Right renal pelvis (tissue), 4 donors: ENCODE measurements at regions not wholly inside any gene's neighbourhood (a gene's known extent, or its start where the extent isn't known, plus 50 kb on each side); places are given as distances from the start of the nearest gene placed in this dataset.

Experiments used
- DNase-seq, 4 donors: peaks; one replicate each; pipeline ENCODE4 v3.0.0-alpha.2; 2013; ENCODE audit warnings: low read depth in 4 of 4, low spot score in 3 of 4, missing footprints in 1 of 4

GRCh38 chr3:8189051-8189450 is 312.6 kb upstream of the LMCD1 start:
- no peak for DNase-seq

- no peak for DNase-seq
These were observed 310.2 kb upstream of the LMCD1 start for GRCh38 chr3:8191406-8191805.

GRCh38 chr3:8197384-8197783 is 304.2 kb upstream of the LMCD1 start:
- DNase-seq, result no peak

DNA sequence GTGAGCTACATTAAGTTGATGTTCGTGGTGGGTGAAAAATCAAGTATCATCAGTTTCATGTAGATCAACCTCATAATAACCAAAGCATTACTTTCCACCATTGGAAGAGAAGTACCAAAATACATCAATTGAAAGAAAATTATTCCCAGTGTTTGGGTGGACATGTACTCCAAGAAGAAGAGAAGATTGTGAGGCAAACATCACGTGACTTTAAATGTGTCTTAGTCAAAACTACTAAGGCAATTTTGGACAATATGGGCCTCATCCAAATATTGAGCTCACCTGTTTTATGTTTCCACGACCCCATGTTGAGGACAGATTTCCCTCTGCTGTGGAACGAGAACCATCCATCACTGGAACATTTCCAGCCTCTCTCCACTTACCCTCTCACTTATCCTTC is 303.0 kb upstream of the LMCD1 start:
- no peak for DNase-seq

DNA sequence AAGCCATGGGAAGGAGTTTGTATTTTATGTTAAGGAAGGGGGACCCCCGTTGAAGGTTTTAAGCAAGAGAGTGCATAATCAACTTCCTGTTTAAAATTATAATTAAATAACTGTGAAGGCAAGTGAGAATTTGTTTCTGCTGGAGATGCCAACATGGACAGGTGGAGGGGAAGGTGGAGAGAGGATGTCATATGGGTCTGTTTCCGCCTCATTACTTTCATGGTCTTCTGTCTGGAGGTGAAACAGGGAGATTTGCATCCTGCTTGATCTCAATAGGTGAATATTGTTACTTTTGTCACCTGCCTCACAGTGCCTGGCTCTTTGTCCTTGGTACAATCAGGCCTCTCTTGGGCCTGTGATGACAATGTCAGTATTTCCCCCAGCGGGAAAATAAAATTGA is 300.6 kb upstream of the LMCD1 start:
- no peak for DNase-seq

DNA sequence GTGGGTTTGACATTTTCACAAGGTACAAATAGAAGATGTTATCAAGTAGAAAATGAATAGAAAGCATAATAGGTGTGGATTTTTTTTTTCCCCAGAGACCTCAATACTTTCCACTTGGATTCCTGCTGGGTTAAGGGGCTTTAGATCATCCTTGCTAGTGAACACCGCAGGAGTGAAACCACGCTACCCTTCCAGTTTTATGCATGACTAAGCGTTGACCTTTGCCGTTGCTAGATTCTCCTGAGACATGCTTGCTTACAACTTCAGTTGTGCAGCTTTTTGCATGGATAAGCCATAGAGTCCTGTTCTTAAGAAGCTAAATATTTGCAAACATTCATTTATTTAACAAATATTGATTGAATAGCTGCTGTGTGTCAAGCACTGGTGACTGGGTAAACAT is 299.7 kb upstream of the LMCD1 start:
- DNase-seq, result peak in 3 of 4 donors; percentile 15 to 18 (median 16)

DNA sequence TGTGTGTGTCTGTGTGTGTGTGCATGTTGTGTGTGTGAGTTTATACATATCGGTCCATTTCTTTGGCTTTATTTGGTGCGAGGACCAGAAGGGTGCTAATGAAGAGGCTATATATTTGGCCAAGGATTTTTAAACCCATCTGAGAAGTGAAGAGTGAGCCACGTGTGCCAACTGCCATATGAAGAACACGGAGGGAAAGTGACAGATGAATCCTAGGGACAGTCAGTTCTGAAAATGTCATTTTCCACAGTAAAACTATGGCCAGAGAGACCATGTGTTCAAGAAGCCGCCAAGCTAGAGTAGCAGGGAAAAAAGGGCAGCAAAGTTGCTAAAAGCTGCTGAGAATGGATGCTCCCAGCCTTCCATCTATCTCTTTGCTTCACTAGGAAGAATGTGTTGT is 297.3 kb upstream of the LMCD1 start:
- DNase-seq, result no peak

GRCh38 chr3:8204853-8205650 is 296.6 kb upstream of the LMCD1 start:
- DNase-seq, result no peak

GRCh38 chr3:8205881-8206280 is 295.7 kb upstream of the LMCD1 start:
- DNase-seq, result no peak

DNA sequence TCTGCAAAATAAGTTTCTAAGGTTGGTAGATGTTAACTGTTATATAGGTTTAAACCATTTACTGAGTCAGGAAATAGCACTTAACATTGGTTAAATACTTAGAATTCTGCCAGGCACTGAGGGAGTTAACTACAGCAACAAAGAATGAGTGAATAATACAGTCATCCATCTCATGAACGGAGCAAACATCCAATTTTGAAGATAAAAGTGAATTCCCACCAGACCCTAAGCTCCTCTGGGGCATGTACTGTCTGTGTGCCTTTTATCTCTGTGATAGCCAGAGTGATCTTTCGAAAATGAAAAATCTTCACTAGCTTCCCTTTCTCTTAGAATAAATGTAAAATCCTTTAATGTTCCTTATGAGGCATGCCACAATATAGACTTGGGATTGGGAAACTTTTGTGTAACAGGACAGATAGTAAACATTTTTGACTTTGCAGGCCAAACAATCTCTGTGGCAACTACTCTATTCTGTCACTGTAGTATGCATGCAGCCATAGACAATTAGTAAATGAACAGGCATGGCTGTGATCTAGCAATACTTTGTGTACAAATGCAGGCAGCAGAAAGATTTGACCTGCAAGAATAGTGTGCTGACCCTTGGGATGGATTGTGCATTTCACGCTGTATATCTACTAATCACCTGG is 294.5 kb upstream of the LMCD1 start:
- DNase-seq, result no peak

GRCh38 chr3:8210882-8211341 is 290.7 kb upstream of the LMCD1 start:
- no peak for DNase-seq

DNA sequence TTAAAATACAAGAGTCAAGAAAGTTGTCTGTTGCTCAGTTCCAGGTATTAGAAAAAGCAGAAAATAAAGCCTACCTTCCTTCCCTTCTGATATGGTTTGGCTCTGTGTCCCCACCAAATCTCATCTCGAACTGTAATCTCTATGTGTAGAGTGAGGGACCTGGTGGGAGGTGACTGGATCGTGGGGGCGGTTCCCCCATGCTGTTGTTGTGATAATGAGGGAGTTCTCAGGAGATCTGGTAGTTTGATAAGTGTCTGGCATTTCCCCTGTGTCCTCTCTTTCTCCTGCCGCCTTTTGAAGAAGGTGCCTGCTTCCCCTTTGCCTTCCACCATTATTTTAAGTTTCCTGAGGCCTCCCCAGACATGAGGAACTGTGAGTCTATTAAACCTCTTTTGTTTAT is 288.8 kb upstream of the LMCD1 start:
- DNase-seq, result no peak

- no peak for DNase-seq
These were observed 288.3 kb upstream of the LMCD1 start for GRCh38 chr3:8213286-8213685.

DNA sequence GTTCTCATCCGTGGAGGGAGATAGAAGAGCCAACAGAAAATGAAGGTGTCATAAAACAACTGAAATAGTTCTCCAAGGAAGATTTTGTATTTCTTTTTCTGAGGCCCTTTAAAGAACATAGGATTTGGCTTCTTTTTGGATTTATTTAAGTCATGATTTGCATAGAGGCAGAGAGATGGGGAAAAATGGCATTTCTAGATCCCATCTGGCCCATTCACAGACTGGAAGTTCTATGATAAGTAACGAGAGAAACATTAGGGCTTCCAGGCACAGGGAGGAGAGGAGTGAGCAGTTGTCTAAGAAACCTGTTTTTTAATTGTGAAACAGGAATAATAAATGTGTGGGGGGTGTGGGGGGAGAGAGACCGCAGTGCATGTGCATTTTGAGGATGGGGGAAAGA is 285.8 kb upstream of the LMCD1 start:
- no peak for DNase-seq

DNA sequence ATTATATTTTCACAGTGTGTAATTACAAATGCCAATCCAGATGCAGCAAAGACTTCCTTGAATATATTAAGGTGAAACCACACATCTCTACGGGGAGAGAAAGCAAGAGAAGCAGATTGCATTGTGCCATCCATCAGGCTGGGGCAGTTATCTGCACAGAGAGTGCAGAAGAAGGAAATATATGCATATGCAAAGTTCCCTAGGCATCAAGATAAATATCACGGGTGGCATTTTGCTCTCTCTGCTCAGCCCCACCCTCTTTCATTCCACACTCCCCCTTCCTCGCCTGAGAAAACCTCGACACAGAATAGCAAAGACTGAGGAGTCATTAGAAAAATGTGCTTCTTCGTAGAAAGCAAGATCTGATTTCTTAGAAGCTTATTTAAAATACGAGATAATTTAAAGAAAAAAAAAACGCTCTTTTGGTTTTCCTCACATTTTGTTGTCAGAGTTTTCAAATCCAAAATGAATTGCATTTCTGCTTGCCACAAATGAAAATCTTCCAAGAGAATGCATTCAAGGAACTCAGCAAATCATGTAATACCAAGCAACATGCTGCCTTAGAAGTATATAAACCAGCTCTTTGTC is 283.2 kb upstream of the LMCD1 start:
- DNase-seq, result no peak

GRCh38 chr3:8220291-8220690 is 281.3 kb upstream of the LMCD1 start:
- DNase-seq, result no peak

DNA sequence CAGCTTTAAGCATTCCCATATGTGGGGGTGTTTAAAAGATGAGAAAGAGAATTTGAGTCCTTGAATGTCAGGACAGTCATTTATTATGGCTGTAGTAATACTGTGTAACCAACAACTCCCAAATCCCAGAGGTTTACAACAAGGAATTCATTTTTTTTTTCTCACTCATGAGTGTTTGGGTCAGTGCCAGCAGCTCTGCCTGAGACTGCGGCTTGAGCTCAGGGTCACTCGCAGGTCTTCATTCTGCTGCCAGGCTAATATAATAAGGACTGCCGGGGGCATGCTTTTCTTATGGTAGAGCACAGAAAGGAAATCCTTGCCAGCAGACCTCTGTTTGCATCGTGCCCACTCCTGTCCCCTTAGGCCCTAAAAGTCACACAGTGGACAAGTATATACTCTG is 277.9 kb upstream of the LMCD1 start:
- no peak for DNase-seq

- DNase-seq, result no peak
These were observed 276.7 kb upstream of the LMCD1 start for GRCh38 chr3:8224941-8225340.

DNA sequence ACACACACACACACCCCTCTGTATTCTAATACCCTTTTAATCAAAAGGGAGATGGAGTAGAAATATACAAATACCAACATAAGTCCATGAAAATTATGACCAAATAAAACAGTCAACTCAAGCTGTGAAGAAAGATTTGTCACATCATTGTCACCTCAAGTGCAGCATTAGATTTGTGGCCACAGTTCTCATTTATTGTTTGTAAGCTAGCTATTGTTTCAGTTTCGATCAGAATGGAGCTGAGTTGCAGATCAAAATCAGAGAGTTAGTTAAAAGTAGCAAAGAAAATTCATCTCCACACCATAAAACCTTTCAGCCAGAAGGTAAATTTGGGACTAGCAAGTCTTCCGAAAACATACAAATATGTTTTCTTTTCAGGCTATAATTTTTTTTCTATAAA is 267.7 kb upstream of the LMCD1 start:
- no peak for DNase-seq

- no peak for DNase-seq
These were observed 265.4 kb upstream of the LMCD1 start for GRCh38 chr3:8236264-8236663.

GRCh38 chr3:8237893-8238292 is 263.7 kb upstream of the LMCD1 start:
- no peak for DNase-seq

- DNase-seq, result no peak
These were observed 263.2 kb upstream of the LMCD1 start for GRCh38 chr3:8238432-8238831.
